ENCODE measurements at regions not wholly inside any gene's neighbourhood (a gene's known extent, or its start where the extent isn't known, plus 50 kb on each side); places are given as distances from the start of the nearest gene placed in this dataset.

- no peak for TF ChIP-seq CREB5 (CRISPR knock-in tag; IDR thresholded peaks at IDR 0.05; ENCODE audit: low read depth)
- TF ChIP-seq PPARA (CRISPR knock-in tag; IDR thresholded peaks at IDR 0.05; ENCODE audit: borderline replicate concordance): no peak
- no peak for TF ChIP-seq RARB (CRISPR knock-in tag; IDR thresholded peaks at IDR 0.05)
- TF ChIP-seq ZFP3 (CRISPR knock-in tag; IDR thresholded peaks at IDR 0.05): no peak
- no peak for TF ChIP-seq ARNTL (CRISPR knock-in tag; IDR thresholded peaks at IDR 0.05; ENCODE audit: borderline replicate concordance, low read depth)
- TF ChIP-seq ZFP30 (CRISPR knock-in tag; IDR thresholded peaks at IDR 0.05): no peak
- no peak for TF ChIP-seq ESRRG (CRISPR knock-in tag; IDR thresholded peaks at IDR 0.05)
- no peak for TF ChIP-seq ZNF8 (CRISPR knock-in tag; IDR thresholded peaks at IDR 0.05)
Observed at GRCh38 chr5:155129513-155129880, 115.9 kb downstream of the KIF4B start (continued).

GRCh38 chr5:155134130-155134529 is 120.6 kb downstream of the KIF4B start:
- no peak for TF ChIP-seq ESRRG (CRISPR knock-in tag; IDR thresholded peaks at IDR 0.05)
- no peak for TF ChIP-seq ZFP30 (CRISPR knock-in tag; IDR thresholded peaks at IDR 0.05)
- TF ChIP-seq ZNF70 (CRISPR knock-in tag; IDR thresholded peaks at IDR 0.05): no peak
- no peak for TF ChIP-seq CSDC2 (CRISPR knock-in tag; IDR thresholded peaks at IDR 0.05)
- no peak for TF ChIP-seq PATZ1 (CRISPR knock-in tag; IDR thresholded peaks at IDR 0.05; ENCODE audit: borderline replicate concordance)
- TF ChIP-seq CREB5 (CRISPR knock-in tag; IDR thresholded peaks at IDR 0.05; ENCODE audit: low read depth): no peak
- TF ChIP-seq PPARA (CRISPR knock-in tag; IDR thresholded peaks at IDR 0.05; ENCODE audit: borderline replicate concordance): no peak
- no peak for TF ChIP-seq RARB (CRISPR knock-in tag; IDR thresholded peaks at IDR 0.05)
- TF ChIP-seq ISL1 (CRISPR knock-in tag; IDR thresholded peaks at IDR 0.05): no peak
- no peak for TF ChIP-seq ZNF8 (CRISPR knock-in tag; IDR thresholded peaks at IDR 0.05)
- TF ChIP-seq SNAI2 (CRISPR knock-in tag; IDR thresholded peaks at IDR 0.05): no peak
- TF ChIP-seq OSR1 (CRISPR knock-in tag; IDR thresholded peaks at IDR 0.05): no peak
- no peak for TF ChIP-seq ARNTL (CRISPR knock-in tag; IDR thresholded peaks at IDR 0.05; ENCODE audit: borderline replicate concordance, low read depth)
- TF ChIP-seq ZC3H10 (CRISPR knock-in tag; IDR thresholded peaks at IDR 0.05): no peak
- TF ChIP-seq ZNF565 (CRISPR knock-in tag; conservative IDR thresholded peaks at IDR 0.05; ENCODE audit: low read depth): no peak
- TF ChIP-seq TCF4 (CRISPR knock-in tag; IDR thresholded peaks at IDR 0.05; ENCODE audit: borderline replicate concordance): no peak
- TF ChIP-seq POU6F1 (CRISPR knock-in tag; IDR thresholded peaks at IDR 0.05; ENCODE audit: borderline replicate concordance, low read depth): no peak
- ATAC-seq: no peak

GRCh38 chr5:155136216-155136850 is 122.8 kb downstream of the KIF4B start:
- TF ChIP-seq TSHZ2 (CRISPR knock-in tag; IDR thresholded peaks at IDR 0.05): no peak
- TF ChIP-seq BACH2 (CRISPR knock-in tag; IDR thresholded peaks at IDR 0.05; ENCODE audit: borderline replicate concordance): no peak
- no peak for TF ChIP-seq ZC3H10 (CRISPR knock-in tag; IDR thresholded peaks at IDR 0.05)
- TF ChIP-seq POU6F1 (CRISPR knock-in tag; IDR thresholded peaks at IDR 0.05; ENCODE audit: borderline replicate concordance, low read depth): no peak
- TF ChIP-seq ISL1 (CRISPR knock-in tag; IDR thresholded peaks at IDR 0.05): no peak
- no peak for TF ChIP-seq ZNF70 (CRISPR knock-in tag; IDR thresholded peaks at IDR 0.05)
- no peak for TF ChIP-seq ZFP30 (CRISPR knock-in tag; IDR thresholded peaks at IDR 0.05)
- TF ChIP-seq TCF4 (CRISPR knock-in tag; IDR thresholded peaks at IDR 0.05; ENCODE audit: borderline replicate concordance): no peak
- TF ChIP-seq CREB5 (CRISPR knock-in tag; IDR thresholded peaks at IDR 0.05; ENCODE audit: low read depth): no peak
- TF ChIP-seq ZNF8 (CRISPR knock-in tag; IDR thresholded peaks at IDR 0.05): no peak
- TF ChIP-seq PPARA (CRISPR knock-in tag; IDR thresholded peaks at IDR 0.05; ENCODE audit: borderline replicate concordance): no peak
- TF ChIP-seq PATZ1 (CRISPR knock-in tag; IDR thresholded peaks at IDR 0.05; ENCODE audit: borderline replicate concordance): no peak
- TF ChIP-seq CSDC2 (CRISPR knock-in tag; IDR thresholded peaks at IDR 0.05): no peak
- TF ChIP-seq SNAI2 (CRISPR knock-in tag; IDR thresholded peaks at IDR 0.05): no peak
- TF ChIP-seq TOX (CRISPR knock-in tag; IDR thresholded peaks at IDR 0.05; ENCODE audit: borderline replicate concordance): no peak
- ATAC-seq: no peak

All from SK-N-SH treated with all-trans-retinoic acid at 6 μM for 48 hours (cell line).